Left cardiac atrium (tissue), 4 donors: ENCODE measurements at regions not wholly inside any gene's neighbourhood (a gene's known extent, or its start where the extent isn't known, plus 50 kb on each side); places are given as distances from the start of the nearest gene placed in this dataset.
A peak's percentile ranks its signal among the peaks of the same experiment; 100 is the strongest.
"Not testable (repeated sequence)": the region's sequence is repeated elsewhere in the genome, so short reads cannot be mapped to it uniquely, and the experiment has no call there.

ENCODE experiments used
- ATAC-seq, 2 donors: fragments of 200-7000 bp; cut with Tn5 transposase; one replicate each; pipeline ENCODE4 v1.9.1; 2020; ENCODE audit warnings: mild to moderate bottlenecking in 2 of 2, moderate library complexity in 2 of 2
- DNase-seq: peaks from one replicate; pipeline ENCODE4 v3.0.0-alpha.2; 2020
- intact Hi-C, 2 donors: fragments of 100-400 bp; cut with DNase I; formaldehyde crosslinking; loops; one replicate each; pipeline versions ENCODE4 v1.14.1 to v1.15.1; 2022 to 2023
- donor health status: DM: no; HTN: yes; CAD: no.
- donor health status: DM: no; HTN: yes; CAD: no; lungs with severe emphysema.
- donor health status: DM: yes; HTN: yes; CAD: no.
- donor health status: Dilated cardiomyopathy.

DNA sequence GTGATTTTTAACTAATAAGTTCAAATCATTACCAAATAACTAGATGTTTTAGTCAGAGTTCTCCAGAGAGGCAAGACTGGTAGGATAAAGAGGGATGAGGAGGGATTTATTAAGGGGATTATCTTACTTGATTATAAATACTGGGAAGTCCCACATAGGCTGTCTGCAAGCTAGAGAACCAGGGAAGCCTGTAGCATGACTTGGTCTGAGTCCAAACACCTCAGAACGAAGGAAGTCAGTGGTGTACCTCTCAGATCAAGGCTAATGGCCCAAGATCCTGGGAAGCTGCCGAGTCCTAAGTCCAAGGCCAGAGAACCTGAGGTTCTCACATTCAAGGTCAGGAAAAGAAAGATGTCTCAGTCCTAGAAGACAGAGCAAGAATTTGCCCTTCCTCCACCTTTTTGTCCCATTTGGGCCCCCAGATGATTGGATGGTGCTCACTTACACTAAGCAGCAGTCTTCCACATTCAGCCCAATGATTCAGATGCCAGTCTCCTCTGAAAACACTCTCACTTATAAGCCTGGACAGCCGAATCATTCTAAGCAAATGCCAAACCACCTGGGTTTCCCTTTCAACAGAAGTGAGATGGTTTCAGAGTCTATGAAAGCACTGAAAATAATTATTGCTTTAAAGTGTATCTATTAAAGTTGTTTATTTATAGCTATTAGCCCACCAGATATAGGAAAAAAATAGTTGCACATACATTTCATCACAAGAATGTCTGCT is 1599.2 kb downstream of the OLFM4 start:
- ATAC-seq (no peak), DNase-seq (no peak)
- intact Hi-C loops = no loop called here

DNA sequence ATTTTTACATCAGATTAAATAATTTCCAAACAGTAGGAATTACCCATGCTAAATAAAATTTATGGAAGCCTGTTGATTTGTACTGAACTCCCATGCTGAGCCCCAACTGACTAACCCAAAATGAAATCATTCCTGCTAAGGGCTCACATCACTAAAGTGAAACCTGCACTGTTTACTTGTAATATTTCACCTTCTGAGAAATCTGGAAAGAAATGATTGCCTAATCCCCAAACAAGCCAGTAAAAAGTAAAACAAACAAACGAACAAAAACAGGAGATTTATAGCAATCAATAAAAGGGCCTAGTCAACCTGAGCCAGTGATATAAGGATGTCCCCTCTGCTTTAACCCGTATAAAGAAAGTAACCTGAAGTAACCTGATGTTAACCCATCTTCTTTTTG is 1599.8 kb downstream of the OLFM4 start:
- intact Hi-C loops = no loop called here
- no peak for ATAC-seq
- no peak for DNase-seq

- DNase-seq = no peak
- no peak for ATAC-seq
- intact Hi-C loops = no loop called here
Observed at GRCh38 chr13:54633456-54633855, 1604.8 kb downstream of the OLFM4 start.

DNA sequence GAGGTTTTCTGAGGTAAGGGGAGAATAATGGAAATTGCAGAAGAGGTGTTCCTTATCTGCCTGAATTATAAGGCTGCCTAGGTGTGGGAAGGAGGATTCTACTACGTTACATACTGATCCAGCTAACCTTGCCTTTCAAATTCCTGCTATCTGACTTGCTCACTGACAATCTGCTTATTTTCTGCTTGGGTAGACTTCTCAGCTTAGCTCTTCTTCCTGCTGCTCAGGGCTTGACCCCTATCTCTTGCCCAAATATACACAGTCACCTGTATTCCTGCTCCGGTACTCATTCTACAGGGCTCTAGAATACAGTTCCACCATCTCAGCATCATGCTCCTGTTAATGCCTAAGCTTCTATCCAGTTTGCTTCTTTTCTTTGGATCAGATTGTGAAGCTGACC is 1607.6 kb downstream of the OLFM4 start:
- ATAC-seq = no peak
- DNase-seq = no peak
- intact Hi-C loops = no loop called here

GRCh38 chr13:54637366-54637765 is 1608.8 kb downstream of the OLFM4 start:
- intact Hi-C loops = no loop called here
- ATAC-seq = peak in 1 of 2 donors; percentile 60
- DNase-seq = no peak

DNA sequence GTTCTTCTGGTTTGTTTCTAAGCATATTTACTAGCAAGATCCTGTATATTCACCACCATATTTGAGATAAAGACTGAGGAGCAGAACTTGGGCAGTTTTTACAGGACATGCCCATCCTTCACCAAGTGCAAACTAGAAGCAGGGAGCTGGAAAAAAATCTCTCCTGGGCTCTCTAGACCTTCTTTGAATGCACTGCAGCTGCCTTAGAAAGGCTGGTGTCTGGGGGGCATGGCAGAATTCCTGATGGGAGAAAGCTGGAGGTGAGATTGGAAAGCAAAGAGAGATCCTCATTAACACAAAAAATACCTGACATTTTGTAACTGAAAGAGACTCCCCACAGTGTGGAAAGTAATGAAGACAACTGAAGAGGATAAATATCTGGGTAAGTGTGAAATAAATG is 1612.1 kb downstream of the OLFM4 start:
- ATAC-seq = no peak

DNA sequence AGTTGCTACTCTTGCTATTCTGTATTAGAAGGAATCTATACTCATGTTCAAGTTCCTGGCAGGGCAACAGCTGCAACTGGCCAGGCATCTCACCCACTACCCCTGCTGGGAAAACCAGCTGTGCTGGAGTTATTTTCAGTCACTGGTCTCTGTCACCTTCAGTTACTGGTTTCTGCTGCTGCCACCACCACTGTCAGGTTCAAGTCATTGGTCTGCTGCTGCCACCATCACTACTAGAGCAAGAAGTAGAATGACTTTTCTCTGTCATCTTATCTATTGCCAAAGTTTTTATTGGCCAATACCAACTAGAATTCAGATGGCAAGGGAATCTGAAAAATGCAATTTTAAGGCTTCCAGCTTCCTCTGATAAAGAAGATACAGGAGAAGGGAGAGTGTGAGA is 1615.2 kb downstream of the OLFM4 start:
- intact Hi-C loops = no loop called here
- ATAC-seq (no peak), DNase-seq (no peak)

More for the DNA sequence above, 1612.1 kb downstream of the OLFM4 start:
- intact Hi-C loops = no loop called here
- DNase-seq = no peak

GRCh38 chr13:54647275-54647674 is 1618.7 kb downstream of the OLFM4 start:
- DNase-seq = no peak
- ATAC-seq = no peak
- intact Hi-C loops = no loop called here

DNA sequence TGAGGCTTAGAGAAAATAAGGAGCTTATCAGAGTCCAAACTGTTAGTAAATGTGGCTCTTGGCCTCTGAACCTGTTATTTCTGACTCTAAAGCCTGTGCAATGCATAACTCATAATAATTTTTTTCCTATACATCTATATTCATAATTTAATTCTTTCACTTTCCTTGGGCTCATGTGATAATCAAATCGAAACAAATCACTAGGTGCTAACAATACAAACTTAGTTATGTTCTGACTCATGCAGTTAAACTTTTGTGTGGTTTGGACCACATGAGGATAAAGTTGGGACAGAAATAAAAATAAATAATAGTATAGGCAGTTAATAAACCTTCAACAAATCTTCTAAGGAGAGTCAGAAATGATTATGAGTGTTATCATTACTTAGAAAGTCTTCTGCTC is 1629.0 kb downstream of the OLFM4 start:
- DNase-seq = no peak
- no peak for ATAC-seq
- intact Hi-C loops = no loop called here

DNA sequence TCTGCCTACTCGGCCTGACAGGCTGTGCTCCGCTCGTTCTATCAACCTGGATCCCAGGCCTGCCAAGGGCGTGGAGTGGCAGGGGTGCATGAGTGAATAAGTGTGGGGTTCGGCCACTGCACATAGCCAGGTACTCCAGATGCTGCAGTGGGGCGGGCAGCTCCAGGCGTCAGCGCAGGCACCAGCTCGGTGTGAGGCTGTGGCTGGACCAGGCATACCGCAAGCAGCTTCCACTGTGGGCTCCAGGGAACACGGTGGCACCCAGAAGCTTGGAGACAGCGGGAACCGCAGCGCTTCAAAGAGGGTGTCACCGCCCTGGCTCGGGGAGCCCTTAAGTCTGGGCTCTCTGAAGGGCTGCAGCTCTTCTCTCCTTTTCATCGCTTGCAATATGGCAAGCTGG is 1630.2 kb downstream of the OLFM4 start:
- ATAC-seq (no peak), DNase-seq (no peak)
- intact Hi-C loops = no loop called here

DNA sequence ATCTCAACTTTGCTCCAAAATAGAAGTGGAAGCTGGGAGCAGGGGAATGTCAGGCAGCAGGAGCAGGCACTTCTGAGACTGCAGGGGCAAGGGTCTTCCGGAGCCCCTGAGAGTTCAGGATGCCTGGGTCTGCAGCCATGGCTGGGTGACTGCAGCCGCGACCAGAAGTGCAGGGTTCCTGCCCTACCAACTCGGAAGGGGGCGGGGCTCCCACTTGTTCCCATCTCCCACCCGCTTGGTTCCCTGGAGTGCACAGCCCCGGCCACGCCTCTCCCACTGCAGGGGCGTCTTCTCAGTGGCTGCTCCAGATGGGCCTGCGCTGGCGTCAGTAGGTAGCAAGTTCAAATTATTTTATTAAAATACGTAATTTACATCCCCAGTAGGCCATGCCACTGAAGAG is 1631.7 kb downstream of the OLFM4 start:
- no peak for ATAC-seq
- intact Hi-C loops = no loop called here
- DNase-seq = no peak

- no peak for DNase-seq
- no peak for ATAC-seq
- intact Hi-C loops = no loop called here
Observed at GRCh38 chr13:54676526-54677113, 1648.0 kb downstream of the OLFM4 start.

DNA sequence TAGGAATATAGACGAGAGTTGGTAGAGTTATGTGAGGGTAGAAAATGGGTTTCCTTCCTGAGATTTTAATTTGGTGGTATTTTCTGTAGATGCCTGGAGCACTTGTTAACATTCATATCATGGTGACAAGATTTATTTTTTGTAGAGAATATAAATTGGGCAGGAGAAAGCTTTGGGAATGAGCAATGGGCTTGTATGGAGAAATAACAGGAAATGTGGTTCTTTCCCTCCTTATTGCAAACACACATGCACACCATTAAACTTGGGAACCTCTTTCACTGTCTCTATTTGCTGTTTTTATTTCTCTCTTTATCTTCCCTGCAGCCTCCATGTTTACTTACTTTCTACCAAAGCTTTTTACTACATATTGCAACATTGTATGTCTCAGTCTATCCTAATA is 1653.6 kb downstream of the OLFM4 start:
- DNase-seq (no peak), ATAC-seq (no peak)
- intact Hi-C loops = no loop called here

- no peak for ATAC-seq
- intact Hi-C loops = no loop called here
Observed at GRCh38 chr13:54687173-54687572, 1658.6 kb downstream of the OLFM4 start.

GRCh38 chr13:54699831-54700230 is 1671.2 kb downstream of the OLFM4 start:
- intact Hi-C loops = no loop called here
- ATAC-seq = no peak
- DNase-seq = no peak

More at GRCh38 chr13:54687173-54687572, 1658.6 kb downstream of the OLFM4 start:
- DNase-seq = no peak

- no peak for ATAC-seq
- intact Hi-C loops = no loop called here
- DNase-seq = no peak
Observed at GRCh38 chr13:54705738-54706137, 1677.1 kb downstream of the OLFM4 start.

DNA sequence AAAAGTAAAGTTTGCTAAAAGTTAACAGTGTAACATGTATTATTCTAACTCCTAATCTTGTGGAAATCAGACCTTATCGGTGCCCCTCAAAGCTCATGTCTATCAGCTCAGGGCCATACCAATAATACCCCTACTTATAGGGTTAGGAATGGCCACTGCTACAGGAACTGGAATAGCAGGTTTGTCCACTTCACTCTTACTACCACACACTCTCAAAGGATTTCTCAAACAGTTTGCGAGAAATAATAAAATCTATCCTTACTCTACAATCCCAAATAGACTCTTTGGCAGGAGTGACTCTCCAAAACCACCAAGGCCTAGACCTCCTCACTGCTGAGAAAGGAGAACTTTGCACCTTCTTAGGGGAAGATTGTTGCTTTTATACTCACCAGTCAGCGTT is 1677.7 kb downstream of the OLFM4 start:
- ATAC-seq (no peak), DNase-seq (no peak)
- intact Hi-C loops = no loop called here

DNA sequence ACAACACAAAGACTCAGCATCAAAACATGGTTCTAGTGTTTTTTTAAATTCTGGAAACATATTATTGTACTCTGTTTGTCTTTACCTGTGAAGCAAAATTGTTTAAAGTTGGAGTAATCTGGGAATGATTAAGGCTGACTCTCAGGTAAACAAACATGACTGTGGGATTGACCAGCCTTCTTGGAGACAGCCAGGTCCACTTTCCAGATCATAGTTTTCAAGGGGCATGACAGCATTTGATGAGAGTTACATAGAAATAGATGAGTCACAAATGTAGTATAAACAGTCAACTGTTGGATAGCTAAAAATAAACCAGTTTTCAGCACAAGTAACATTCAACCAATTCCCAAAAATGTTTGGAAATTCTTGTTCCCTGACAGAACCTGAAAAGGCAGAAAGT is 1680.9 kb downstream of the OLFM4 start:
- intact Hi-C loops = no loop called here
- DNase-seq (no peak), ATAC-seq (no peak)

- intact Hi-C loops = no loop called here
- DNase-seq = no peak
- ATAC-seq = no peak
Observed at GRCh38 chr13:54733639-54734038, 1705.0 kb downstream of the OLFM4 start.

DNA sequence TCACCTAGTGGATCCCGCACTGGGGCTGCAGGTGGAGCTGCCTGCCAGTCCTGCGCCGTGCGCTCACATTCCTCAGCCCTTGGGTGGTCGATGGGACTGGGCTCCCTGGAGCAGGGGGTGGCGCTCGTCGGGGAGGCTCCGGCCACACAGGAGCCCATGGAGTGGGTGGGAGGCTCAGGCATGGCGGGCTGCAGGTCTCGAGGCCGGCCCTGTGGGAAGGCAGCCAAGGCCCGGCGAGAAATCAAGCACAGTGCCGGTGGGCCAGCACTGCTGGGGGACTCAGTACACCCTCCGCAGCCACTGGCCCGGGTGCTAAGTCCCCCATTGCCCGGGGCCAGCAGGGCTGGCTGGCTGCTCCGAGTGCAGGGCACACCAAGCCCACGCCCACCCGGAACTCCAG is 1708.6 kb downstream of the OLFM4 start:
- DNase-seq, ATAC-seq, intact Hi-C loops: not testable (repeated sequence)

GRCh38 chr13:54742984-54743383 is 1714.4 kb downstream of the OLFM4 start:
- no peak for DNase-seq
- ATAC-seq = no peak
- intact Hi-C loops = no loop called here
